Peyer's patch (tissue), 4 donors: ENCODE measurements at regions not wholly inside any gene's neighbourhood (a gene's known extent, or its start where the extent isn't known, plus 50 kb on each side); places are given as distances from the start of the nearest gene placed in this dataset.

ENCODE experiments used
- CTCF ChIP-seq, 6 experiments: fragments of 450-650 bp in 4 of 6; fragments of 200-600 bp in 2 of 6; sonication (generic) in 1 of 6; IDR thresholded peaks; one replicate each; pipeline ENCODE4 v1.5.1; 2017 to 2019; ENCODE audit warnings: antibody characterized with exemption in 6 of 6, mild to moderate bottlenecking in 3 of 6, moderate library complexity in 1 of 6
- POLR2A ChIP-seq, 2 donors: fragments of 450-650 bp; IDR thresholded peaks; one replicate each; pipeline ENCODE4 v1.5.1; 2017; ENCODE audit warnings: antibody characterized with exemption in 2 of 2, mild to moderate bottlenecking in 2 of 2, moderate library complexity in 2 of 2

GRCh38 chr18:21181766-21182165 lies 60.3 kb upstream of the GREB1L start:
- TF ChIP-seq CTCF (IDR thresholded peaks at IDR 0.05) (no peak), POLR2A (IDR thresholded peaks at IDR 0.05) (no peak)
